GM18517 (cell line): ENCODE measurements at regions not wholly inside any gene's neighbourhood (a gene's known extent, or its start where the extent isn't known, plus 50 kb on each side); places are given as distances from the start of the nearest gene placed in this dataset.
A peak's percentile ranks its signal among the peaks of the same experiment; 100 is the strongest.
"Not testable (repeated sequence)": the region's sequence is repeated elsewhere in the genome, so short reads cannot be mapped to it uniquely, and the experiment has no call there.

Experiments
- ATAC-seq: cut with Tn5 transposase; IDR thresholded peaks from one replicate; pipeline ENCODE4 v1.9.1; 2021; ENCODE audit warnings: mild to moderate bottlenecking, moderate library complexity; ENCODE audit not compliant: unreplicated experiment

DNA sequence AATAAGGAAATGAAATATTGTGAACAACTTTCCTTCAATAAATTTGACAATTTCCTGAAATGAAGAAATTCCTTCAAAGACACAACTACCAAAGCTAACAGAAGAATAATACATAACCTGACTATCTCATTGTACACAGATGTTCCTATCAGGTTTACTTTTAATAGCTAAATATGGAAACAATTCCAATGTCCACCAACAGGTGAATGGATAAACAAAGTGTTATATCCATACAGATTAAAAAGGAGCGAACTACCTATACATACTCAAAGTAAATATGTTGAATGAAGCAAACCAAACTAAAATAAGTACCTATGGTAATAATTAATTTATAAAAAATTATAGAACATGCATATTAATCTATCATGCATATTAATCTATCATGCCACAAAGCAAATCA, 554.9 kb downstream of the PPP4R3C start:
- ATAC-seq: no peak

- ATAC-seq: no peak
These were observed 573.6 kb downstream of the PPP4R3C start for GRCh38 chrX:26889574-26889973.

- ATAC-seq: no peak
These were observed 589.4 kb downstream of the PPP4R3C start for GRCh38 chrX:26873736-26874135.

GRCh38 chrX:26871967-26872366, 591.2 kb downstream of the PPP4R3C start:
- ATAC-seq: no peak

DNA sequence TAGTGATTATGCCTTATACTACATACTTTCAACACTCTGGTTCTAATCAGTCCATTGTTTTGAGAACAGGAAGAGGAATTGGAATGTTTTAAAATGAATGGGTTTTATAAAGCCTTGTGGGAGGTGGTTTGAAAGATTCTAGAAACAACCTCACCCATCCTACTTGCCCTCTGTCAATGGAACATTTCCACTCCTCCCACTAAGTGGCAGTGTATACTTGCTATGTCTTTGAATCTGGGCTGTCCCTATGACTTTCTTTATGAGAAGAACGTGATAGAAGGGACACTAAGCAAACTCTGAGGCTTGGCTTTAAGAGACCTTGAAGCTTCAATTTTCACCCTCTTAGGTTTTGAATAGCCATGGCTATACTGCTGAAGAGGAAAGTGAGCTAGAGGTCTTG, 611.2 kb downstream of the PPP4R3C start:
- ATAC-seq: no peak

GRCh38 chrX:26848511-26848910, 614.6 kb downstream of the PPP4R3C start:
- ATAC-seq: no peak

GRCh38 chrX:26845056-26845455, 618.1 kb downstream of the PPP4R3C start:
- no peak for ATAC-seq

- no peak for ATAC-seq
These were observed 606.5 kb downstream of the MAGEB5 start for GRCh38 chrX:26822448-26822847.

DNA sequence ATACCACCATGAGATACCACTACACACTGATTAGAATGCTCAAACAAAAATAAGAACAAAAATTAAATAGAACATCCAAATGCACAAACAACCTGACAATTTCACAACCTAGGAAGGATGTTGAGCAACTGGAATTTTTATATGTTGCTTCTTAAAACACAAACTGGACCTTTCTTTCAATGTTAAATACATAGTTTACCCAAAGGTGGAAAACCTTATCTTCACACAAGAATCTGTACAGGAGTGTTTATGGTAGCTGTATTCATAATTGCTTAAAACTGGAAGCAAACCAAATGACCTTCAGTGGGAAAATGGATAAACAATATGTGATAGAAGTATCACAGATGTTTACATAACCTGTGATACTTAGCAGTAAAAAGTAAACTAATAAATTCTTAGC, 573.8 kb downstream of the MAGEB5 start:
- no peak for ATAC-seq

DNA sequence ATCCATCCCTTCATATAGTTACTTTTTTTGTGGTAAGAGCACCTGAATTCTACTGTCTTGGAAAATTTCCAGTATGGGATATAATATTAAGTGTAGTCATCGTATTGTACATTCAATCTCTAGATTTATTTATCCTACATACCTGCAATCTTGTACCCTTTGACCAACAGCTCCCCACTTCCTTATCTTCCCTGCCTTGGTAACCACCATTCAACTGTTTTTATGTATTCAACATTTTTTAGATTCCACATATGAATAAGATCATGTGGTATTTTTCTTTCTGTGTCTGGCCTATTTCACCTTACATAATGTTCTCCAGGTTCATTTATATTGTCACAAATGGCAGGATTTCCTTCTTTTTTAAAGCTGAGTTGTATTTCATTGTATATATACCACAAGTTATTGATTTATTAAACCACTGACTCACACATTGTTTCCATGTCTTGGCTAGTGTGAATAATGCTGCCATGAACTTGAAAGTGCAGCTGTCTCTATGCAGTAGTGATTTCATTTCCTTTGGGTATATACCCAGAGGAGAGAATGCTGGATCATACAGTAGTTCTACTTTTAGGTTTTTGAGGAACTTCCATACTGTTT, 572.5 kb downstream of the MAGEB5 start:
- no peak for ATAC-seq

DNA sequence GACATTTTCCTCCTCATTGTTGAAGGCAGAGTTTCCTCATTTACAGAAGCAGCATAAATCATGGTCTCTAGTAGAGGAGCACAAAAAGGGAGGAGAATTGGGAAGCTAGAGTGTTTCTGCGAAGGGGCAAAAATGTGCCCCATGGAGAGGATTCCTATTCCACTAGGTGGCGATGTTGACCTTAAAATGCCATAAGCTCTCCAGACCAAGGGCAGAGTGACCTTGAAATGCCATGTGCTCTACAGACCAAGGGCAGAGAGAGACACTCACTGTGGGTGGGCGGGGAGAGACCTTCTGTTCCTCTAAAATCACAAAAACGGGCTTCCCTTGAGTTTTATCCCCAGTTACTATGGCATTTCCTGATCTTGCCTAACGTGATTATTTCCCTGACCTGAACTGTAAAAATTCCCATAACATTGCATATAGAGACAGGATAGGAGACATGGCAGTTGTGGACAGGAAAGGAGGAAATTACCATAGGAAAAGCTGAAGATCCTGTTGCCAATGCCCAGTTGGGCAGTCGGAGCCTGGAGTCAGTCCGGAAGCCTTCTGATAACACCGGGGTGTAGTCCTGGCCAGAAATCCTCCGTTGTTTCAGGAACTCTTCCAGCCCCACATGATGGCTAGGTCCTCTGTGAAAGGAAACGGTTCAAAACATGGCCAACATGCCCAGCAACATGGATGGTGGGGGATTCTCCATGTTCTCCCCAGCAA, 567.7 kb downstream of the MAGEB5 start:
- peak; percentile 92 for ATAC-seq

GRCh38 chrX:26778320-26778888, 562.4 kb downstream of the MAGEB5 start:
- ATAC-seq: no peak

- no peak for ATAC-seq
These were observed 546.3 kb downstream of the MAGEB5 start for GRCh38 chrX:26762253-26762652.

DNA sequence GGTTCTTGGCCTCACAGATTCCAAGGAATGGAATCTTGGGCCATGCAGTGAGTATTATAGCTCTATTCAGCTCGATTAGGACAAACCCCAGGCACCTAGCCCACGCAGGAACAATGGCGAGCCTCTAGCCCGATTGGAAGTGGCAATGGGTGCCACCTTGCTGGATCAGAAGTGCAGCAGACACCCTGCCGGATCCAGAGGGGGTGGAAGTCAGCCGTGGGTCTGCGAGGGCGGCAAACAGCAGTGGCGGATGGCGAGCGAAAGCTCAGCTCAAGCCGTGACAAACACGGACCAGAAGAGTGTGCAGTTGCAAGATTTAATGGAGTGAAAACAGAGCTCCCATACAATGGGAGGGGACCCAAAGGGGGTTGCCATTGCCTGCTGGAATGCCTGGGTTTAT, 539.8 kb downstream of the MAGEB5 start:
- not testable (repeated sequence) for ATAC-seq

DNA sequence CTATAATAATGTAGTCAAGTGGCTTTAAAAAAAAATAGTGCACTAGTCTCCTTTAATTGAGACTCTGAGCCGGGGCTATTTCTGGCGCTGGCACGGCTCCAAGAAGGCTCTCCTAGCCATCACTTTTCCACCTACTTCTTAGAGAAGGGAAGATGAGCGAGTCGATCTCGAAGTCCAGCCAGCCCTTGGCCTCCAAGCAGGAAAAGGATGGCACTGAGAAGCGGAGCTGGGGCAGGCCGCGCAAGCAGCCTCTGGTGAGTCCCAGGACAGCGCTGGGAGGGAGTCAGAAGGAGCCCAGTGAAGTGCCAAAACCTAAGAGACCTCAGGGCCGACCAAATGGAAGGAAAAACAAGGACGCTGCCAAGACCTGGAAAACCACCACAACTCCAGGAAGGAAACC, 531.9 kb downstream of the MAGEB5 start:
- no peak for ATAC-seq

- no peak for ATAC-seq
These were observed 506.9 kb downstream of the MAGEB5 start for GRCh38 chrX:26722666-26723428.

GRCh38 chrX:26672571-26672970, 456.6 kb downstream of the MAGEB5 start:
- no peak for ATAC-seq

GRCh38 chrX:26670521-26670920, 454.6 kb downstream of the MAGEB5 start:
- no peak for ATAC-seq

GRCh38 chrX:26664919-26665318, 448.9 kb downstream of the MAGEB5 start:
- no peak for ATAC-seq

DNA sequence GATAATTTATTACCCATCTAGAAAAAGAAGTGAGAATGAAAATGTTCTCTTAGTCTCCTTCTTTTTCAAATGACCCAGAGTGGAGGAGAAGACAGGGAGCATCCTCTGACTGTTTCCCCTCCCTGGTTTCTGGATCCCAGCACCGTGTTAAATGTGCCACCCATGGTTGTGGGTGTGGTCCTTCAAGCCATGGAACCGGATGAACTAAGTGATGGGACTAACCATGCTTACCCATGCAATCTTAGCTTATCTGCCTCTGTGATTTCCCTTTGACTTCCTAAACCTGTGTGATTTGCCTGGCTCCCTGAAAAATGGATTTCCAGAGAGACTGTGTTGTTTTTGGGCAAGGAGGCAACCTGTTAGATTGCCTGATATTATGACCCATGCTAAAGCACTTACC, 437.1 kb downstream of the MAGEB5 start:
- no peak for ATAC-seq

DNA sequence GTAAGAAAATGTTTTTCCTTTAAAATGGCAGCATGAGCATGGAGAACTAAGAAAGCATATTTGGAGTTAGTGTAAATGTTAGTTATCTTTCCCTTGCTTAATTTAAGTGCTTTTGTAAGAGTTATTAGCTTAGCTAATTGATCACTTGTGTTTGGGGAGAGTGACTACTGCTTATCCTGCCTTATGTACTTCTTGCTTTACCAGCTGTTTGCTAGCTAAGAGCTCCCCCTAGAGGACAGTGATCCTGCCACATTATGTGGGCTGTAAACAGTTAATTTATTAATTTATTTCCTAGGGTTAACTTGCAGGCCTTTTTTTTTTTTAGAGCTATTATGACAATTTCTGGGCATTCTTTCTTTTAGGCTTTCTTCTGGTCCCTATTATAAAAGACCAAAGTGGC, 435.8 kb downstream of the MAGEB5 start:
- ATAC-seq: no peak

- no peak for ATAC-seq
These were observed 433.6 kb downstream of the MAGEB5 start for GRCh38 chrX:26649534-26649933.
